ENCODE measurements at regions not wholly inside any gene's neighbourhood (a gene's known extent, or its start where the extent isn't known, plus 50 kb on each side); places are given as distances from the start of the nearest gene placed in this dataset.

DNA sequence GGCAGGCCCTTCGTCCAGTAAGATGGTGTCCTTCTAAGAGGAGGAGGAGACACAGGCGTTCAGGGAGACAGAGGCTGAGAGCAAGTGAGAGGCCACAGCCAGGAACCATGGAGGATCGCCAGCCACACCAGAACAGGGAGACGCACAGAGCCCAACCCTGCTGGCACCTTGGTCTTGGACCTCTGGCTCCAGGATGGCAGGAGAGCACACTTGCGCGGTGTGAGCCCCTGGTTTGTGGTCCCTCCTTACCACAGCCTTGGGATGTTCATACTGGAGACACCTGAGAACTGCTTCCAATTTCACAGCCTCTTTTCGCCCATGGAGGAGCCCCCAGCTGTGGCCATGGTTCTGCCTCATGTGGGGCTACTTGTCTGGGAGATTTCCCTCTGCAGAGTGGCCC is 222.4 kb downstream of the DLL1 start:
- TF ChIP-seq, protein P1, sequence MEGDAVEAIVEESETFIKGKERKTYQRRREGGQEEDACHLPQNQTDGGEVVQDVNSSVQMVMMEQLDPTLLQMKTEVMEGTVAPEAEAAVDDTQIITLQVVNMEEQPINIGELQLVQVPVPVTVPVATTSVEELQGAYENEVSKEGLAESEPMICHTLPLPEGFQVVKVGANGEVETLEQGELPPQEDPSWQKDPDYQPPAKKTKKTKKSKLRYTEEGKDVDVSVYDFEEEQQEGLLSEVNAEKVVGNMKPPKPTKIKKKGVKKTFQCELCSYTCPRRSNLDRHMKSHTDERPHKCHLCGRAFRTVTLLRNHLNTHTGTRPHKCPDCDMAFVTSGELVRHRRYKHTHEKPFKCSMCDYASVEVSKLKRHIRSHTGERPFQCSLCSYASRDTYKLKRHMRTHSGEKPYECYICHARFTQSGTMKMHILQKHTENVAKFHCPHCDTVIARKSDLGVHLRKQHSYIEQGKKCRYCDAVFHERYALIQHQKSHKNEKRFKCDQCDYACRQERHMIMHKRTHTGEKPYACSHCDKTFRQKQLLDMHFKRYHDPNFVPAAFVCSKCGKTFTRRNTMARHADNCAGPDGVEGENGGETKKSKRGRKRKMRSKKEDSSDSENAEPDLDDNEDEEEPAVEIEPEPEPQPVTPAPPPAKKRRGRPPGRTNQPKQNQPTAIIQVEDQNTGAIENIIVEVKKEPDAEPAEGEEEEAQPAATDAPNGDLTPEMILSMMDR (IDR thresholded peaks at IDR 0.05): no peak
- no peak for TF ChIP-seq EP300 (IDR thresholded peaks at IDR 0.05)

All from esophagus muscularis mucosa (tissue), 3 donors.